ENCODE measurements at regions not wholly inside any gene's neighbourhood (a gene's known extent, or its start where the extent isn't known, plus 50 kb on each side); places are given as distances from the start of the nearest gene placed in this dataset.
"Not testable (repeated sequence)": the region's sequence is repeated elsewhere in the genome, so short reads cannot be mapped to it uniquely, and the experiment has no call there.

DNA sequence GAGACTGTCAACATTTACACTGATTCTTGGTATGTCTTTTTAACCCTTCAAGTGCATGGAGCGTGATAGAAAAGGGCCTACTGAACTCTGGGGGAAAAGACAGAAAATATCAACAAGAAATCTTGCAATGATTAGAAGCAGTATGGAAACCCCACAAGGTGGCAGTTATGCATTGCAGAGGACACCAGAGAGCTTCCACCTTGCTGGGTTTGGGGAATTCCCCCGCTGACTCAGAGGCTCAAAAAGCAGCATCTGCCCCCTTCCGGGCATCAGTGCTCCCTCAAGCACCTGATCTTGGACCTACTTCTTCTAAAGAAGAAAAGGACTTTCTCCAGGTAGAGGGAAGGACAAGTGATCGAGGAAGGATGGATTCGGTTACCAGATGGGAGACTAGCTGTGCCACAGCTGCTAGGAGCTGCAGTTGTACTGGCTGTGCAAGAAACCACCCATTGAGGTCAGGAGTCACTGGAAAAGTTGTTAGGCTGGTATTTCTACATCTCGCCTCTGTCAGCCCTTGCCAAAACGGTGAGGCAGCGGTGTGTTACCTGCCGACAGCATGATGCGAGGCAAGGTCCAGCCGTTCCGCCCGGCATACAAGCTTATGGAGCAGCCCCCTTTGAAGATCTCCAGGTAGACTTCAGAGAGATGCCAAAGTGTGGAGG is 102.8 kb upstream of the OSBPL11 start:
- DNase-seq (ENCODE audit: low read depth in 2 of 2) = peak; percentile 15 to 30

DNA sequence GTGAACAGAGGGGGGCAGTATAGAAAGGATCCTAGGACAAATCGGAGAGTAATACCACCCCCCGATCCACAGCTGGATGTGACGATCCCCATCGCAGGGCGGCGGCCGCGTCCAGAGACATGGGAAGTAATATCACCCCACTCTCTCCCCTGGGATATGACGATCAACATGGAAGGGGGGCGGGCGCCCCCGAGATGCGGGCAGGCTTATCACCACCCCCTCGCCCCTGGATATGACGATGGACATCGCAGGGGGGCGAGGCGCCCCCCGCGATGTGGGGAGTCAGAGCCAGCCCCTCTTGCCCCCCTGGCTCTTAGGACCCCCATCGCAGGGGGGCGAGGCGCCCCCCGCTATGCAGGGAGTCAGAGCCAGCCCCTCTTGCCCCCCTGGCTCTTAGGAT is 120.4 kb upstream of the OSBPL11 start:
- DNase-seq (ENCODE audit: low read depth in 2 of 2) = no peak

DNA sequence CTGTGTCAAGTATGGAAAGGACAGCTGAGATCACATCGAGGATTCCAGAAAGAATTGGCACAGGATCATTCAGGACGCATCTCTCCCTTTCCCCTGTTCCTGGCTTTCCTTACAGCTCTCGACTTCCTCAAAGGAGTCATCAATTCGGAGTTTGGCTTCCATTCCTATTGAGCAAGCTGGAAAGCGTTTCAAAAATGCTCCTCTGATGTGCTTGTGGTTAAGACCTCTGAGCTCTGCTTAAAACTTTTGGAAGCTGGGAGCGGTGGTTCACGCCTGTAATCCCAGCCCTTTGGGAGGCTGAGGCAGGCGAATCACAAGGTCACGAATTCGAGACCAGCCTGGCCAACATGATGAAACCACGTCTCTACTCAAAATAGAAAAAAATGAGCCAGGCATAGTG is 136.9 kb upstream of the OSBPL11 start:
- DNase-seq (ENCODE audit: low read depth in 2 of 2) = not testable (repeated sequence)

DNA sequence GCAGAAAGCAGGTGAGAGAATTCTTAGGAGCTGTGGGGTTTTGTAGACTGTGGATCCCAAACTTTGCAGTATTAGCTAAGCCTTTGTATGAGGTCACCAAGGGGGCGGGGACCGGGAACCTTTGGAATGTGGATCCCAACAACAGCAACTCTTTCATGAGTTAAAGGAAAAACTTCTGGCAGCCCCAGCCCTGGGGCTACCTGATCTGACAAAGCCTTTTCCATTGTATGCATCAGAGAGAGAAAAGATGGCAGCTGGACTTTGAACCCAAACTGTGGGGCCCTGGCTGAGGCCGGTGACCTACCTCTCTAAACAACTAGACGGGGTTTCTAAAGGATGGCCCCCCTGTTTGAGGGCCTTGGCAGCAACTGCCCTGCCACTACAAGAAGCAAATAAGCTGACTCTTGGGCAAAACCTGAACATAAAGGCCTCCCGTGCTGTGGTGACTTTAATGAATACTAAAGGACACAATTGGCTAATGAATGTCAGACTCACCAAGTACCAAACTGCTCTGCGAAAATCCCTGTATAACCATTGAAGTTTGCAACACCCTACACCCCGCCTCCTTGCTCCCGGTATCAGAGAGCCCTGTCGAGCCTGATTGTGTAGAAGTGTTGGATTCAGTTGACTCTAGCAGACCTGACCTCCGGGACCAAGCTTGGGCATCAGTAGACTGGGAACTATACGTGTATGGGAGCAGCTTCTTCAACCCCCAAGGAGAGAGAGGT is 146.9 kb upstream of the OSBPL11 start:
- not testable (repeated sequence) for DNase-seq (ENCODE audit: low read depth in 2 of 2)

DNA sequence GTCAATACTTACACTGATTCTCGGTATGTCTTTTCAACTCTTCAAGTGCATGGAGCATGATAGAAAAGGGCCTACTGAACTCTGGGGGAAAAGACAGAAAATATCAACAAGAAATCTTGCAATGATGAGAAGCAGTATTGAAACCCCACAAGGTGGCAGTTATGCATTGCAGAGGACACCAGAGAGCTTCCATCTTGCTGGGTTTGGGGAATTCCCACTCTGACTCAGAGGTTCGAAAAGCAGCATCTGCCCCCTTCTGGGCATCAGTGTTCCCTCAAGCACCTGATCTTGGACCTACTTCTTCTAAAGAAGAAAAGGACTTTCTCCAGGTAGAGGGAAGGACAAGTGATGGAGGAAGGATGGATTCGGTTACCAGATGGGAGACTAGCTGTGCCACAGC is 147.5 kb upstream of the OSBPL11 start:
- peak; percentile 28 to 36 for DNase-seq (ENCODE audit: low read depth in 2 of 2)

DNA sequence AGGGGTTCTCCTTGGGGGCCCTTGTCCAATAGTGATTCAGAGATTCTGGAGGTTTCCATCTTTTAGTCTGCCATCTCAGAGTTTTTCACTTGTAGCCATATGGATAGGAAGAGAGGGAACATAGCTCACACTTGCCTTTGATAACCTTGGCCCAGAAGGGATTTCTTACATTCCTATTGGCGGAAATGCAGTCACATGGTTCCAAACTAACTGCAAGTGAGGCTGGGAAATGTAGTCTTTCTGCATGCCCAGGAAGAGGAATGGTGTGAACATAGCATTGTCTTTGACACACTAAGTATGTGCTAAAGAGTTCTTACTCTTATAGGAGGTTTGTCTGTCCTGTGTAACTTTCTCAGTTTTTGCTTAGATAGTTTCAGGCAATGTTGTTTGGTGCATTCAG is 161.8 kb upstream of the OSBPL11 start:
- DNase-seq (ENCODE audit: low read depth in 2 of 2) = not testable (repeated sequence)

DNA sequence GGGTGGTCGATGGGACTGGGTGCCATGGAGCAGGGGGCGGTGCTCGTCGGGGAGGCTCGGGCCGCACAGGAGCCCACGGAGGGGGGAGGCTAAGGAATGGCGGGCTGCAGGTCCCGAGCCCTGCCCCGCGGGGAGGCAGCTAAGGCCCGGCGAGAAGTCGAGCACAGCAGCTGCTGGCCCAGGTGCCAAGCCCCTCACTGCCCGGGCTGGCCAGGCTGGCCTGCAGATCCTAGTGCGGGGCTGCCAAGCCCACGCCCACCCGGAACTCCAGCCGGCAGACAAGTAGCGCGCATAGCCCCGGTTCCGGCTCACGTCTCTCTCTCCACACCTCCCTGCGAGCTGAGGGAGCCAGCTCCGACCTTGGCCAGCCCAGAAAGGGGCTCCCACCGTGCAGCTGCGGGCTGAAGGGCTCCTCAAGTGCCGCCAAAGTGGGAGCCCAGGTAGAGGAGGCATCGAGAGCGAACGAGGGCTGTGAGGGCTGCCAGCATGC is 163.4 kb upstream of the OSBPL11 start:
- DNase-seq (ENCODE audit: low read depth in 2 of 2) = not testable (repeated sequence)

DNA sequence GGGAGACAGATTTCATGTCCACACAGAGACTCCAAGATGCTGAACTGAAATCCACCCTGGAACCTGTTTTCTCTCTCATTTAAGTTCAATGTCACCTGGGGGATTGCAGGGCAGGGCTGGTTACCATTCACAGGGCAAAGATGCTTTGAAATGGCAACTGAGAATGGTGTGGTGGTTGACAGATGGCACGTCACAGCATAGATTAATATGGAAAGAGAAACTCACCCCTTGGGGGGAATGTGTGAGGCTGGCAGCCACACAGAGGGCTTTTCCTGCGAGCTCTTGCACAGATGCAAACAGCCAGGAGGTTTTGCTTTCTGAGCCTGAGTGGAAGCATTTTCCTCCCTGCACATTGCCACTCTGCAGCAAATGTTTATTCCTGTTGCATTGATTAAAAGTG is 167.3 kb upstream of the OSBPL11 start:
- not testable (repeated sequence) for DNase-seq (ENCODE audit: low read depth in 2 of 2)

DNA sequence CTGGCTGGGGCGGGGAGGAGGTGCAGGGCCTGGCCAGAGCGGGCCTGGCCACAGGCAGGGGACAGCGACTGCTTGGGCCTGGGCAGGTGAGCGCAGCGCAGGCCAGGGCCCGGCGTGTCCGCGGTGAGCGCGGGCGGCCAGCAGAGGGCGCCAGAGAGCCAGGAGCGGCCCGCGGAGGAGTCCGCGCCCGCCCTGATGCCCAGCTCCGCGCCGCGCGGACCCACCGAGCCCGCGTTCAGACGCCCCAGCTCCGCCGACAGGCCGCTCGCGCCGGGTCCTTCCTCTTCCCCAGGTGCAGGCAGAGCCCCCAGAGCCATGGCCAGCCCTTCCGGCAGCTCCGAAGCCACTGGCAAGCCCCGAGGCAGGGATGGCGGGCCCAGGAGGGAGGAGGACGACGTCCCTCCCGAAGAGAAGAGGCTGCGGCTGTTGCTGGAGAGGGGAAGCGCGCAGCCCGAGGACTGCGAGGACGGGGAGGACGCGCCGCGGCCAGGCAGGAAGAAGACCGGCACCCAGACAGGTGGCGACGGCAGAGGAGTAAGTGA is 171.1 kb upstream of the OSBPL11 start:
- DNase-seq (ENCODE audit: low read depth in 2 of 2) = peak; percentile 31 to 42

DNA sequence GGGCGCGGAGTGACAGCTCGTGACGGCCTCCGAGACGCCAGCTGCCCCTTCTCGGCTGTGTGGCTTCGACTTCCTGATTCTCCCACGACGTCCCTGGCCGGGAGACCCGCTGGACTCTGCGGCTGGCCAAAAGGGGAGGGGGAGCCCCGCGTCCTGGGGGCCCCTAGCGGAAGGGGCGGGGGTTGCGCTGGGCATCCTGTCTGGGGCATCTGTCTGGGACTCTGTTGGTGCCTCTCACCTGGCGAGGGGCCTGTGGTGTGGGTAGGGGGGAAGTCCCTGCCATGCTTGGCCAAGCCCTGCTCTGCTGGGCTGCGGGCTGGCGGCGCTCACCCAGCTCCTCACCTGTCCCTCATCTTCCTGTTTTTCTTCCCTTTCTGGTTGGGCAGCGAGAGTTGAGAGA is 171.6 kb upstream of the OSBPL11 start:
- not testable (repeated sequence) for DNase-seq (ENCODE audit: low read depth in 2 of 2)

DNA sequence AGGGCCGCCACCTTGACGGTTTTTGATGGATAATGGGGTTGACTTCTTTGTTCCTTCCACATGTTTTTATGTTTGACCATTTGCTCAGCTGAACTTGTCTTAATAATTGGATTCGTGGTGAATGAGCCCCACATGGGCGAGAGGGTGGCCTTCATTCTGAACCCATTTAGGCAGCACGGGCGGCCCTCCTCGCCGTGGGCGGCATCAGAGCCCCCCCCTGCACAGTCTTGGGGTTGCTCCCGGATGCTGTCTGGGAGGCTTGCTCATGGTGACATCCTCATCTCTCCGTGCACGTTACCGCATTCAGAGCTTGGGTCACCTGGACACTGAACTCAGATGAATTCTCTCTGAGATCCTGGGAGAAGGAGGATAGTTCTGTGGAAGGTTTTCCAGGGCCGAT is 172.3 kb upstream of the OSBPL11 start:
- no peak for DNase-seq (ENCODE audit: low read depth in 2 of 2)

DNA sequence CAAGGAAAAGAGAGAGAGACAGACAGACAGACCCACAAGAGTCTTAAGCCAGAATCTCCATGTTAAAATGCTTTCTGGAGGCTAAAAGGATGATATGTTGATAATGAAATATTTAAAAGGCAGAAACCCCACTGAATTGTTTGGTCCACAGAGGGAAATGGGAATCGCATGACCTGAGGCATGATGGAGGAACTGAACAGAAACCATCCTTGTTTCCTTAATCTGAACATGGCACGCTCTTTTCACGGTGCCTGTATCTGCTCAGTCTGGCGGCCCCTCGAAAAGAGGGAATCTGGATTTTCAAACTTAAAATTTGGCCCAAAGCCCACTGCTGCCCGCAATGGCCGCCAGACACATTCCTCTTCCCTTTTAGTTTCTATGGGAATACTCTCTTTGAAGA is 173.5 kb upstream of the OSBPL11 start:
- not testable (repeated sequence) for DNase-seq (ENCODE audit: low read depth in 2 of 2)

DNA sequence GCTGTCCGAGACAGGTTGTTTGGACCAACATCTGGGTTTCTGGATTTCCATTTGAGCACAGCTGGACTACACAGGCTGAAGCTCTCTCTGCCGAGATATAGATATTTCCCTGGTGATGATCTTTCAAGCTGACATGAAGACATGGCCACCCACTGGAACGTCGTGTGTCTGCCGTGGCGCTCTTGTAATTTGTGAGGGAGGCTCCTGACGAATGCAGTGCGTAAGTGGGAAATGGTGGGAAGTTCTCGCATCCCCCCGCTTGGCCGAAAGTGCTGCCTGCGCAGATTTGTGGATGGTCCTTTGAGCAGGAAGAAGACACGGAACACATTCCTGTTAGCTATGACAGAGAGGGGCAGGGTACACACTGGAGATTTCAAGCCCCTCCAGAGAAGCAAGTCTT is 176.2 kb upstream of the OSBPL11 start:
- not testable (repeated sequence) for DNase-seq (ENCODE audit: low read depth in 2 of 2)

DNA sequence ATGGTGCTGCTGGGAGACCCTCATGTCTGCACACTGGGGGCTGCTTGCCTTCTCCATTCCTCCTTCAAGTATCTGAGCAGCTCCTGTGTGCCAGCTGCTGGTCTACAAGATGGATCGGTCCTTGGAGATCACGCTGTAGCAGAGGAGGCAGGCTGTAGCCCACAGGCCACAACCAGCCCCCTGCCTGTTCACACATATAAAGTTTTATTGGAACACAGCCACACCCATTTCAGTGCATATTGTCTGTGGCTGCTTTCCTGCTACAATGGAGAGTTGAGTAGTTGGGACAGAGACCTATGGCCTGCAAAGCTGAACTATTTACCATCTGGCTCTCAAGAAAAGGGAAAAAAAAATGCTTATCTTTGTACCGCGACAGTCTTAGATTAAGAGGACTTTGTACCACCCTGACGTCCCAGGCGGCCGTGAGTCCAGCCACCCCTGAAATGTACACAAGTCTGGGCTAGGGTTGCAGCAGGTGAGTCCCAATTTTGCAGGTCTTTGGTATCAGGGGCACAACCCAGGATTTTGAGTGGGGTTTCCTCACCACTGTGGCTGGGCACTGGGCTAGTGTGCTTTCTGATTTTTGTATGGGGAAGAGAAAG is 179.2 kb upstream of the OSBPL11 start:
- DNase-seq (ENCODE audit: low read depth in 2 of 2) = not testable (repeated sequence)

DNA sequence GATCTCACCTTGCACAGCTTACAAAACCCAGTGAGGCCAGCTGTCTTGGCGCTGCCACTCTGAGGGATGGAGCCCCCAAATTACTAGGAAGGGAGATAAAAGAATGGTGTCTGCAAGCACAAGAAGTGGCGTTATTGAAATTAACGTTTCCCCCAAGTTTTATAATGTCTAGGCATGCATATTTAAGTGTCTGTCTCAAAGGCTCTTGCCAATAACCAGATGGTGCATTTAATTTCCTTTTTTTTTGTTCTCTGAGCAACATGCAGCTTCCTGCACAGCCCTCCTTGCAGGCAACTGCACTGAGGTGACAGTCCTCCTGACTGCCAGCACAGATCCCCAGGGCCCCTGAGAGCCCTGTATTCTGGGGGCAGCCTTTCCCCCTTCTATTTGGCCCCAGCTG is 179.8 kb upstream of the OSBPL11 start:
- not testable (repeated sequence) for DNase-seq (ENCODE audit: low read depth in 2 of 2)

DNA sequence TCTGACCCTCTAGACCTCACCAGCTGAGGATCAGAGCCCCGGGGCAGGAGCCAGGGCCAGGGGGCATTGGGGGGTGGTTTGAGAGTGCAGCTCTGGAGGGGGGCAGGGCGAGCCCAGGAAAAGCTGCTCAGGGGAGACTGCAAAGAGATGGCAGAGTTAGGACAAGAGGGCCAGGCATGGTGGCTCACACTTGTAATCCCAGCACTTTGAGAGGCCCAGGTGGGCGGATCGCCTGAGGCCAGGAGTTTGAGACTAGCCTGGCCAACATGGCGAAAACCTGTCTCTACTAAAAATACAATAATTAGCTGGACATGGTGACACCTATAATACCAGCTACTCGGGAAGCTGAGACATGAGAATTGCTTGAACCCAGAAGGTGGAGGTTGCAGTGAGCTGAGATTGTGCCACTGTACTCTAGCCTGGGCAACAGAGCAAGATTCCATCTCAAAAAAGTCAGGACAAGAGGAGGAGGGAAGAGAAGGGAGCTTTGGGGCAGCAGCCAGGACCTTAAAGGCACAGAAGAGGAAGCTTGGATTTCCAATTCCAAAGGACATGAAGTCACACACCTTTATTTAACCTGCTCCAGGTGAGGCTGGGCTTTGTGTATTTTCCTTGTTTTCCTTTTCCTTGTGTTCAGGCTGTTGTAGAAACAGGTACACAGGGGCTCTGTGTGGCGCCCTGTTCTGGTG is 180.5 kb upstream of the OSBPL11 start:
- not testable (repeated sequence) for DNase-seq (ENCODE audit: low read depth in 2 of 2)

DNA sequence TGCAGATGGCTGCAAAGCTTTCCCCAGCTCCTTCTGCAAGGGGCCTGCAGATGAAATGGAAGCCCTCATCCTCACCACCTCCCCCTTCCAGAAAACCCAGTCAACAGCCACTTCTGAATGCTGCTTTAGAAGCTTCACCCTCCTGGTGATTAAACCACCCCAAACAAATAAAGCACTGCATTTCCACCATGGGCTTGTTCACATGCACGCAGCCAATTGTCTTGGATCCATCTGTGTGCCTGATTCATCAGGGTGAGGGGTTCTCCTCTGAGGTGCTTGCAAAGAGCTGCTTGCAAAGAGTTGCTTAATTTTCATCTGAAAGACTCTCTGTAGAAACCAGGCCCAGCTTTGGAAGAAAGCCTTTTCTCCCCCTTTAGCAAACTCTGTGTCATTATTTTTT is 184.0 kb upstream of the OSBPL11 start:
- DNase-seq (ENCODE audit: low read depth in 2 of 2) = not testable (repeated sequence)

DNA sequence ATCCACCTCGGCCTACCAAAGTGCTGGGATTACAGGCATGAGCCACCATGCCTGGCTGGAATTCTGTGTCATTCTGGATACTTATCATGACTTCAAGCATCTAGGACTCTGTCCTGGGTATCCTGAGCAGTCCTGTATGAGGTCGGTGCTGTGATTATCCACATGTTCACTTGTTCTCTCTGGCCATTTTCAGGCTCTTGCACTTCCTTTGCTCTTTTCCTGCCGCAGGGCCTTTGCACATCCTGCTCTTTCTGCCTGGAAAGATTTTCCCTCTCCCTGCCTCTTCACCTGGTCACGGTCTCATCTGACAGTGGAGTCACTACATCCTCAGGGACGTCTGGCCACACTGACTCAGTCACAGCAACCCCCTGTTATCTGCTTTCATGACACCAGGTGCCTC is 184.6 kb upstream of the OSBPL11 start:
- not testable (repeated sequence) for DNase-seq (ENCODE audit: low read depth in 2 of 2)

DNA sequence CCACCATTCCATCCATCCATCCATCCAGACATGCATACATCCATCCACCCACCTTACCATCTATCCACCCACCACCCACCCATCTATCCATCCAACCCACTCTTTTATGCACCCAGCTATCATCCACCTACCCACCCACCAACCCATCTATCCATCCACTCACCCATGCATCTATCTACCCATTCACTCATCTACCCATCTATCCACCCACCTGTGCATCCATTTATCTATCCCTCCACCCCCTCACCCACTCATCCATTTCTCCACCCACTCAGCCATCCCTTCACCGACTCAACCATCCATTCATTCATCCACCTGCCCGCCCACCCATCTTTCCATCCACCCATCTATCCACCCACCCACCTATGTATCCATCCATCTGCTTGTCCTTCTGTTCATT is 186.4 kb upstream of the OSBPL11 start:
- not testable (repeated sequence) for DNase-seq (ENCODE audit: low read depth in 2 of 2)

DNA sequence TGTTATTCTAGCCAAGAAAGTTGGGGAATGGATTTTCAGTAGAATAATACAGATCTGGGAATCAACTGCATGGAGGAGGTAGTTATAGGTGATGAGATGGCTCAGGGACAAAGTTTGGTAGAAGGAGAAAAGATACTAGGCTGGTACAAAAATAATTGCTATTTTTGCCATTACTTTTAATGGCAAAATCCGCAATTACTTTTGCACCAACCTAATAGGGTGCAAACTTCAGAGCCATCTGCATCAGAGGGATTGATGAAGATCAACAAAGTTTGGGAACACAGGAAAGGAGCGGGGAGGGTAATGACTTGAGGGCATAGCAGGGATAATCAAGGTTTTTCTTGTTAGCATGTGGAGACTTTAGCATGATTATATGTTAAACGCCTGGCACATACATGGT is 178.7 kb upstream of the ROPN1B start:
- DNase-seq (ENCODE audit: low read depth in 2 of 2) = not testable (repeated sequence)

DNA sequence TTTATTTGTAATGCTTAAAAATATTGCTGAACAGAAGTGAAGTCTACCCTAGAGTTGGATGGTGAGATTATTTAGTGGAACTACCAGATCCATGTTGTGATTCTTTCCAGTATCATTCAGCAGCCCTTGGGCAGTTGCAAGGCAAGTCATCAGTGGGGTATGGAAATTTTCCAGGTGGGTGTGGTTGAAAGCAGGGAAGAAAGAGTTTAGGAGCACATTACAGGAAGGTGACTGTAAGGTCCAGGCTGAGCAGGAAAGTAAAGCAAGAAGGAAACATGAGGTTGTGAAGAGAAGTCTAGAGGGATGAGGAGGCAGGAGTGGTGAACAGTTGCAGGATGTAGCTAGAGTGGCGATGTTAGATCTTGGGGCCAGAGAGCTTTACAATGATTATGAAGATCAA is 178.0 kb upstream of the ROPN1B start:
- not testable (repeated sequence) for DNase-seq (ENCODE audit: low read depth in 2 of 2)

DNA sequence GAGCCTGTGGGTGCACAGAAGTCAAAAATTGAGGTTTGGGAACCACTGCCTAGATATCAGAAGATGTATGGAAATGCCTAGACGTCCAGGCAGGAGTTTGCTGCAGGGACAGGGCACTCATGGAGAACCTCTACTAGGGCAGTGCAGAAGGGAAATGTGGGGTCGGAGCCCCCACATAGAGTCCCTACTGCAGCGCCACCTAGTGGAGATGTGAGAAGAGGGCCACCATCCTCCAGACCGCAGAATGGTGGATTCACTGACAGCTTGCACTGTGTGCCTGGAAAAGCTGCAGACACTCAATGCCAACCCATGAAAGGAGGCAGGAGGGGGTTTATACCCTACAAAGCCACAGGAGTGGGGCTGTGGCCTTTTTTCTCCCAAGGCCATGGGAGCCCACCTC is 159.0 kb upstream of the ROPN1B start:
- not testable (repeated sequence) for DNase-seq (ENCODE audit: low read depth in 2 of 2)
